ENCODE measurements at regions not wholly inside any gene's neighbourhood (a gene's known extent, or its start where the extent isn't known, plus 50 kb on each side); places are given as distances from the start of the nearest gene placed in this dataset.

DNA sequence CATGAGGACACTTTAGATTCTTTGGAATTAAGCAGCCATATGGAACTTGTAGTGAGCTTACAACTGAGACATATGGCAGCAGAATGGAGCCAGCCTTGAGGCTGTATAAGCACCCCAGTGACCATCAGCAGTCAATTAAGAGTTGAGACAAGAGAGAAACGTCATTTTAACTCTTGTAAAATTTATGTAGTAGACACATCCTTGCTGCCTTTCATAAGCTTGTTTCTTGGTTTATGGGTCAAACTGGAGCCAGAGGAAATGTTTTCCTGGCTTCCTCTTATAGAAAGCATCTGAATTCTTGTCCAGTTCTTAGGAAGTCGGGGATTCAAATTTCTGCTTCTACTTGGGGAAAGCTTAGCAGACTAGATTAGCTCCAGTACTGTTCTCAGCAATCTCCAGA lies 745.1 kb upstream of the MARCKS start:
- CTCF ChIA-PET = no interaction called here
- H3K36me3 ChIP-seq (ENCODE audit: control insufficient read depth in 1 of 2, insufficient read depth in 2 of 2, low read length in 2 of 2) = no peaks in the 10 kb centered on the region
- H3K9me2 ChIP-seq (ENCODE audit: insufficient read depth) = no peaks in the 10 kb centered on the region
- no peaks in the 10 kb centered on the region for H3K9me3 ChIP-seq (ENCODE audit: control insufficient read depth in 1 of 2, insufficient read depth in 1 of 2, low read depth in 1 of 2, low read length in 2 of 2)
- H3K4me3 ChIP-seq (replicated peaks in 1 of 2; ENCODE audit: low read depth in 1 of 2, low read length in 2 of 2) = no peak overlapping the region
- H3K27me3 ChIP-seq (ENCODE audit: insufficient read depth, low read length) = no peaks in the 10 kb centered on the region
- H3K9ac ChIP-seq (ENCODE audit: low read length) = no peak overlapping the region
- H4K20me1 ChIP-seq (ENCODE audit: insufficient read depth) = no peaks in the 10 kb centered on the region
- intact Hi-C loops (cut with micrococcal nuclease) = no loop called here
- no peak overlapping the region for H3K27ac ChIP-seq (ENCODE audit: low read depth, low read length)
- RAD21 ChIA-PET (ENCODE audit: low non-redundant PET in 1 of 2, low total read pairs in 2 of 2, uncharacterized antibody in 2 of 2, unreplicated experiment in 2 of 2) = no interaction called here
- POLR2A ChIA-PET = no interaction called here
- no peak overlapping the region for H2AFZ ChIP-seq (ENCODE audit: low read depth, low read length, poor library complexity, severe bottlenecking)
- no peaks in the 10 kb centered on the region for H3K4me1 ChIP-seq (ENCODE audit: control insufficient read depth in 1 of 2, insufficient read depth in 2 of 2, low read length in 2 of 2)
- no peak overlapping the region for H3K4me2 ChIP-seq (ENCODE audit: low read length)
- no TSS peak for BruUV-seq (replicated peaks)
- H3K79me2 ChIP-seq (ENCODE audit: insufficient read depth, low read length) = no peaks in the 10 kb centered on the region
- DNase-seq (ENCODE audit: low read depth, low spot score) = no peak
- no peak for TF ChIP-seq SRF (IDR thresholded peaks at IDR 0.05; ENCODE audit: low read depth)
- TF ChIP-seq EZH2 (IDR thresholded peaks at IDR 0.05) = no peak
- no peak for ATAC-seq

DNA sequence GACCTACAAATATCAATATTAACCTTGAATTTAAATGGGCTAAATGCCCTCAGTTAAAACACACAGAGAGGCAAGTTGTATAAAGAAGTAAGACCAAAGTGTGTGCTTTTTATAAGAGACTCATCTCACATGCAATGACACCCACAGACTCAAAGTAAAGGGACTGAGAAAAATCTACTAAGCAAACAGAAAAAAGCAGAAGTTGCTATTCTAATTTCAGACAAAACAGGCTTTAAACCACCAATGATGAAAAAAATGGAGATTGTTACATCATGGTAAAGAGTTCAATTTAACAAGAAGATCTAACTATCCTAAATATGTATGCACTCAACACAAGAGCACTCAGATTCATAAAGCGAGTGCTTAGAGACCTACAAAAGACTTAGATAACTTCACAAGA lies 741.9 kb upstream of the MARCKS start:
- DNase-seq (ENCODE audit: low read depth, low spot score) (no peak), ATAC-seq (no peak)
- BruUV-seq (replicated peaks) = no TSS peak
- intact Hi-C loops (cut with micrococcal nuclease) = no loop called here
- H3K27me3 ChIP-seq (ENCODE audit: insufficient read depth, low read length) = no peaks in the 10 kb centered on the region
- H3K9me2 ChIP-seq (ENCODE audit: insufficient read depth) = no peaks in the 10 kb centered on the region
- H3K79me2 ChIP-seq (ENCODE audit: insufficient read depth, low read length) = no peaks in the 10 kb centered on the region
- no peak overlapping the region for H3K27ac ChIP-seq (ENCODE audit: low read depth, low read length)
- RAD21 ChIA-PET (ENCODE audit: low non-redundant PET in 1 of 2, low total read pairs in 2 of 2, uncharacterized antibody in 2 of 2, unreplicated experiment in 2 of 2) = no interaction called here
- H3K9ac ChIP-seq (ENCODE audit: low read length) = no peak overlapping the region
- H3K4me1 ChIP-seq (ENCODE audit: control insufficient read depth in 1 of 2, insufficient read depth in 2 of 2, low read length in 2 of 2) = peaks cover 5 to 8% of the 10 kb centered on the region in 2 experiments; a peak in 3 of 4 replicates
- no peak overlapping the region for H3K4me3 ChIP-seq (replicated peaks in 1 of 2; ENCODE audit: low read depth in 1 of 2, low read length in 2 of 2)
- POLR2A ChIA-PET = no interaction called here
- no peak overlapping the region for H3K4me2 ChIP-seq (ENCODE audit: low read length)
- CTCF ChIA-PET = no interaction called here
- no peaks in the 10 kb centered on the region for H3K9me3 ChIP-seq (ENCODE audit: control insufficient read depth in 1 of 2, insufficient read depth in 1 of 2, low read depth in 1 of 2, low read length in 2 of 2)
- no peaks in the 10 kb centered on the region for H4K20me1 ChIP-seq (ENCODE audit: insufficient read depth)
- H3K36me3 ChIP-seq (ENCODE audit: control insufficient read depth in 1 of 2, insufficient read depth in 2 of 2, low read length in 2 of 2) = no peaks in the 10 kb centered on the region
- H2AFZ ChIP-seq (ENCODE audit: low read depth, low read length, poor library complexity, severe bottlenecking) = no peak overlapping the region
- TF ChIP-seq SRF (IDR thresholded peaks at IDR 0.05; ENCODE audit: low read depth) (no peak), ZBTB33 (IDR thresholded peaks at IDR 0.05; ENCODE audit: extremely low read depth, insufficient replicate concordance, low read length) (no peak), CEBPB (IDR thresholded peaks at IDR 0.05; ENCODE audit: low read depth) (no peak), EZH2 (IDR thresholded peaks at IDR 0.05) (no peak), SIN3A (IDR thresholded peaks at IDR 0.05; ENCODE audit: low read depth) (no peak), POLR2A (IDR thresholded peaks at IDR 0.05; ENCODE audit: borderline replicate concordance, extremely low read depth, insufficient read depth, insufficient read length) (no peak), SP1 (IDR thresholded peaks at IDR 0.05; ENCODE audit: low read depth) (no peak), TCF7L2 (IDR thresholded peaks at IDR 0.05; ENCODE audit: borderline replicate concordance, extremely low read depth, insufficient read depth, insufficient read length) (no peak), ELF1 (IDR thresholded peaks at IDR 0.05; ENCODE audit: borderline replicate concordance, low read depth) (no peak), REST (IDR thresholded peaks at IDR 0.05; ENCODE audit: low read depth) (no peak), ZFX (IDR thresholded peaks at IDR 0.05) (no peak), CBX3 (IDR thresholded peaks at IDR 0.05; ENCODE audit: low read depth) (no peak), JUND (IDR thresholded peaks at IDR 0.05) (no peak)
- TF ChIP-seq, protein P1, sequence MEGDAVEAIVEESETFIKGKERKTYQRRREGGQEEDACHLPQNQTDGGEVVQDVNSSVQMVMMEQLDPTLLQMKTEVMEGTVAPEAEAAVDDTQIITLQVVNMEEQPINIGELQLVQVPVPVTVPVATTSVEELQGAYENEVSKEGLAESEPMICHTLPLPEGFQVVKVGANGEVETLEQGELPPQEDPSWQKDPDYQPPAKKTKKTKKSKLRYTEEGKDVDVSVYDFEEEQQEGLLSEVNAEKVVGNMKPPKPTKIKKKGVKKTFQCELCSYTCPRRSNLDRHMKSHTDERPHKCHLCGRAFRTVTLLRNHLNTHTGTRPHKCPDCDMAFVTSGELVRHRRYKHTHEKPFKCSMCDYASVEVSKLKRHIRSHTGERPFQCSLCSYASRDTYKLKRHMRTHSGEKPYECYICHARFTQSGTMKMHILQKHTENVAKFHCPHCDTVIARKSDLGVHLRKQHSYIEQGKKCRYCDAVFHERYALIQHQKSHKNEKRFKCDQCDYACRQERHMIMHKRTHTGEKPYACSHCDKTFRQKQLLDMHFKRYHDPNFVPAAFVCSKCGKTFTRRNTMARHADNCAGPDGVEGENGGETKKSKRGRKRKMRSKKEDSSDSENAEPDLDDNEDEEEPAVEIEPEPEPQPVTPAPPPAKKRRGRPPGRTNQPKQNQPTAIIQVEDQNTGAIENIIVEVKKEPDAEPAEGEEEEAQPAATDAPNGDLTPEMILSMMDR (IDR thresholded peaks at IDR 0.05 in 2 of 3, conservative IDR thresholded peaks at IDR 0.05 in 1 of 3; ENCODE audit: borderline replicate concordance in 1 of 3, insufficient read depth in 1 of 3, low read depth in 2 of 3, low read length in 2 of 3) = no peak
- TF ChIP-seq, protein P2, sequence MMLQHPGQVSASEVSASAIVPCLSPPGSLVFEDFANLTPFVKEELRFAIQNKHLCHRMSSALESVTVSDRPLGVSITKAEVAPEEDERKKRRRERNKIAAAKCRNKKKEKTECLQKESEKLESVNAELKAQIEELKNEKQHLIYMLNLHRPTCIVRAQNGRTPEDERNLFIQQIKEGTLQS (IDR thresholded peaks at IDR 0.05) = no peak
